ENCODE measurements at regions not wholly inside any gene's neighbourhood (a gene's known extent, or its start where the extent isn't known, plus 50 kb on each side); places are given as distances from the start of the nearest gene placed in this dataset.

GRCh38 chr11:134470238-134470637 is 58.2 kb upstream of the B3GAT1 start:
- H3K4me2 ChIP-seq (ENCODE audit: low read length): no peak overlapping the region
- H3K9me2 ChIP-seq (ENCODE audit: low read depth, low read length): no peaks in the 10 kb centered on the region
- no peak overlapping the region for H2AFZ ChIP-seq (ENCODE audit: low read length)
- no peak overlapping the region for H3K9ac ChIP-seq (ENCODE audit: low read length)
- no peaks in the 10 kb centered on the region for H3K9me3 ChIP-seq (ENCODE audit: low read length)
- H4K20me1 ChIP-seq (ENCODE audit: insufficient read depth, low read length): no peaks in the 10 kb centered on the region
- no peaks in the 10 kb centered on the region for H3K36me3 ChIP-seq (ENCODE audit: insufficient read depth, low read length)
- no peak overlapping the region for H3K4me3 ChIP-seq (ENCODE audit: low read depth, low read length, poor library complexity, severe bottlenecking)
- no peak for TF ChIP-seq EZH2 (IDR thresholded peaks at IDR 0.05; ENCODE audit: borderline replicate concordance, low read length)
- no peak for TF ChIP-seq CTCF (IDR thresholded peaks at IDR 0.05; ENCODE audit: low read length)
- H3K79me2 ChIP-seq (ENCODE audit: insufficient read depth, low read length): no peaks in the 10 kb centered on the region
- no peak overlapping the region for H3K27ac ChIP-seq (ENCODE audit: low read depth, low read length, poor library complexity, severe bottlenecking)
- no peaks in the 10 kb centered on the region for H3K27me3 ChIP-seq (ENCODE audit: insufficient read depth, low read length)
- H3K4me1 ChIP-seq (ENCODE audit: insufficient read depth, low read length, severe bottlenecking): no peaks in the 10 kb centered on the region
- H3F3A ChIP-seq (ENCODE audit: insufficient read depth, low read length): no peaks in the 10 kb centered on the region

GRCh38 chr11:134469627-134470026 is 57.6 kb upstream of the B3GAT1 start:
- Histone ChIP-seq H3K4me2 (ENCODE audit: low read length) (no peak overlapping the region), H3K9ac (ENCODE audit: low read length) (no peak overlapping the region), H3K9me3 (ENCODE audit: low read length) (no peaks in the 10 kb centered on the region), H3K4me1 (ENCODE audit: insufficient read depth, low read length, severe bottlenecking) (no peaks in the 10 kb centered on the region), H2AFZ (ENCODE audit: low read length) (no peak overlapping the region), H3K27me3 (ENCODE audit: insufficient read depth, low read length) (no peaks in the 10 kb centered on the region), H3F3A (ENCODE audit: insufficient read depth, low read length) (no peaks in the 10 kb centered on the region), H3K36me3 (ENCODE audit: insufficient read depth, low read length) (no peaks in the 10 kb centered on the region), H3K27ac (ENCODE audit: low read depth, low read length, poor library complexity, severe bottlenecking) (no peak overlapping the region), H4K20me1 (ENCODE audit: insufficient read depth, low read length) (no peaks in the 10 kb centered on the region), H3K9me2 (ENCODE audit: low read depth, low read length) (no peaks in the 10 kb centered on the region), H3K79me2 (ENCODE audit: insufficient read depth, low read length) (no peaks in the 10 kb centered on the region), H3K4me3 (ENCODE audit: low read depth, low read length, poor library complexity, severe bottlenecking) (no peak overlapping the region)
- no peak for TF ChIP-seq CTCF (IDR thresholded peaks at IDR 0.05; ENCODE audit: low read length)
- TF ChIP-seq EZH2 (IDR thresholded peaks at IDR 0.05; ENCODE audit: borderline replicate concordance, low read length): no peak

- TF ChIP-seq CTCF (IDR thresholded peaks at IDR 0.05; ENCODE audit: low read length) (no peak), EZH2 (IDR thresholded peaks at IDR 0.05; ENCODE audit: borderline replicate concordance, low read length) (no peak)
- Histone ChIP-seq H3K9me2 (ENCODE audit: low read depth, low read length) (no peaks in the 10 kb centered on the region), H3K9ac (ENCODE audit: low read length) (no peak overlapping the region), H3K9me3 (ENCODE audit: low read length) (no peaks in the 10 kb centered on the region), H3K4me1 (ENCODE audit: insufficient read depth, low read length, severe bottlenecking) (no peaks in the 10 kb centered on the region), H3F3A (ENCODE audit: insufficient read depth, low read length) (no peaks in the 10 kb centered on the region), H2AFZ (ENCODE audit: low read length) (no peak overlapping the region), H3K36me3 (ENCODE audit: insufficient read depth, low read length) (no peaks in the 10 kb centered on the region), H3K27ac (ENCODE audit: low read depth, low read length, poor library complexity, severe bottlenecking) (no peak overlapping the region), H4K20me1 (ENCODE audit: insufficient read depth, low read length) (no peaks in the 10 kb centered on the region), H3K4me2 (ENCODE audit: low read length) (no peak overlapping the region), H3K4me3 (ENCODE audit: low read depth, low read length, poor library complexity, severe bottlenecking) (no peak overlapping the region), H3K27me3 (ENCODE audit: insufficient read depth, low read length) (no peaks in the 10 kb centered on the region), H3K79me2 (ENCODE audit: insufficient read depth, low read length) (no peaks in the 10 kb centered on the region)
These were observed 56.8 kb upstream of the B3GAT1 start for GRCh38 chr11:134468796-134469195.

Data from OCI-LY1 (cell line).